GM21723 (cell line): ENCODE measurements at regions not wholly inside any gene's neighbourhood (a gene's known extent, or its start where the extent isn't known, plus 50 kb on each side); places are given as distances from the start of the nearest gene placed in this dataset.

Experiments used
- ATAC-seq: cut with Tn5 transposase; IDR thresholded peaks from one replicate; pipeline ENCODE4 v1.9.1; 2021; ENCODE audit warnings: mild to moderate bottlenecking, moderate library complexity; ENCODE audit not compliant: unreplicated experiment

- no peak for ATAC-seq
Observed at GRCh38 chr2:196248467-196249094, 77.2 kb upstream of the STK17B start.

- no peak for ATAC-seq
Observed at GRCh38 chr2:196249171-196249570, 77.8 kb upstream of the STK17B start.

GRCh38 chr2:196249860-196250259 is 78.5 kb upstream of the STK17B start:
- peak; percentile 90 for ATAC-seq

GRCh38 chr2:196251132-196251531 is 79.8 kb upstream of the STK17B start:
- no peak for ATAC-seq

GRCh38 chr2:196252408-196253115 is 81.2 kb upstream of the STK17B start:
- ATAC-seq: no peak

GRCh38 chr2:196253116-196253480 is 81.7 kb upstream of the STK17B start:
- ATAC-seq: no peak

GRCh38 chr2:196256585-196256984 is 85.2 kb upstream of the STK17B start:
- ATAC-seq: no peak

GRCh38 chr2:196257086-196257485 is 85.7 kb upstream of the STK17B start:
- no peak for ATAC-seq

GRCh38 chr2:196258407-196258806 is 87.0 kb upstream of the STK17B start:
- ATAC-seq: no peak

GRCh38 chr2:196259507-196260481 is 88.4 kb upstream of the STK17B start:
- ATAC-seq: no peak

GRCh38 chr2:196260546-196260945 is 89.2 kb upstream of the STK17B start:
- no peak for ATAC-seq

GRCh38 chr2:196262606-196263005 is 91.2 kb upstream of the STK17B start:
- no peak for ATAC-seq

GRCh38 chr2:196263181-196263747 is 91.9 kb upstream of the STK17B start:
- ATAC-seq: peak; percentile 97

- ATAC-seq: no peak
Observed at GRCh38 chr2:196266351-196266750, 95.0 kb upstream of the STK17B start.

GRCh38 chr2:196266855-196267254 is 95.5 kb upstream of the STK17B start:
- ATAC-seq: no peak

GRCh38 chr2:196268025-196268424 is 96.6 kb upstream of the STK17B start:
- ATAC-seq: no peak

- peak; percentile 54 for ATAC-seq
Observed at GRCh38 chr2:196268538-196269338, 97.4 kb upstream of the STK17B start.

- no peak for ATAC-seq
Observed at GRCh38 chr2:196271795-196272194, 100.4 kb upstream of the STK17B start.

- ATAC-seq: peak; percentile 54
Observed at GRCh38 chr2:196274387-196274809, 103.0 kb upstream of the STK17B start.

GRCh38 chr2:196275646-196276352 is 104.4 kb upstream of the STK17B start:
- peak; percentile 42 for ATAC-seq
